WTC11 (cell line): ENCODE measurements at regions not wholly inside any gene's neighbourhood (a gene's known extent, or its start where the extent isn't known, plus 50 kb on each side); places are given as distances from the start of the nearest gene placed in this dataset.

Source experiments
- ATAC-seq: fragments of 200-7000 bp; cut with Tn5 transposase; 2 replicates; pipeline ENCODE4 v1.10.0; 2021; ENCODE audit warnings: mild to moderate bottlenecking, moderate library complexity
- CTCF ChIA-PET: fragments of 300-600 bp; sonication (Branson Sonifier 250); formaldehyde crosslinking; loops from one replicate; lab custom pipeline; 2021; ENCODE audit warnings: antibody characterized with exemption; lab: Charles Lee
- POLR2A ChIA-PET: fragments of 350-600 bp; sonication (Branson Sonifier 250); formaldehyde crosslinking; loops from one replicate; lab custom pipeline; 2021; ENCODE audit warnings: antibody characterized with exemption; lab: Charles Lee
- DNase-seq: peaks from one replicate; pipeline ENCODE4 v3.0.0; 2021; ENCODE audit warnings: low spot score
- H3K27ac Mint-ChIP-seq: 2 replicates; pipeline ENCODE4 v1.8.0; 2021; ENCODE audit warnings: mixed read lengths
- H3K27me3 Mint-ChIP-seq: 2 replicates; pipeline ENCODE4 v1.8.0; 2021; ENCODE audit warnings: low read depth, mild to moderate bottlenecking, moderate library complexity, mixed read lengths
- H3K36me3 Mint-ChIP-seq: 2 replicates; pipeline ENCODE4 v1.8.0; 2021; ENCODE audit warnings: mixed read lengths
- H3K4me1 Mint-ChIP-seq: 2 replicates; pipeline ENCODE4 v1.8.0; 2022; ENCODE audit warnings: mixed read lengths
- H3K4me3 Mint-ChIP-seq: 2 replicates; pipeline ENCODE4 v1.8.0; 2021; ENCODE audit warnings: mild to moderate bottlenecking, moderate library complexity, mixed read lengths
- H3K9me3 Mint-ChIP-seq: 2 replicates; pipeline ENCODE4 v1.8.0; 2021; ENCODE audit warnings: mixed read lengths
- ATF2 ChIP-seq: sonication (generic); formaldehyde crosslinking; IDR thresholded peaks from 2 replicates; pipeline ENCODE4 v1.8.1; 2022; ENCODE audit warnings: low read depth, missing genetic modification reagents, borderline replicate concordance
- ETV6 ChIP-seq: sonication (generic); formaldehyde crosslinking; IDR thresholded peaks from 2 replicates; pipeline ENCODE4 v1.8.1; 2022; ENCODE audit warnings: mild to moderate bottlenecking, missing genetic modification reagents
- FOXJ3 ChIP-seq: sonication (generic); formaldehyde crosslinking; IDR thresholded peaks from 2 replicates; pipeline ENCODE4 v1.9.0; 2021; ENCODE audit warnings: missing genetic modification reagents, mild to moderate bottlenecking, borderline replicate concordance
- FOXK1 ChIP-seq: sonication (generic); formaldehyde crosslinking; IDR thresholded peaks from 2 replicates; pipeline ENCODE4 v1.8.0; 2022; ENCODE audit warnings: mild to moderate bottlenecking, moderate library complexity, missing genetic modification reagents
- FOXP1 ChIP-seq: sonication (generic); formaldehyde crosslinking; IDR thresholded peaks from 2 replicates; pipeline ENCODE4 v1.8.0; 2022; ENCODE audit warnings: missing genetic modification reagents, mild to moderate bottlenecking, moderate library complexity, borderline replicate concordance
- MYBL2 ChIP-seq: sonication (generic); formaldehyde crosslinking; IDR thresholded peaks from 2 replicates; pipeline ENCODE4 v1.8.1; 2023; ENCODE audit warnings: mild to moderate bottlenecking, moderate library complexity, missing genetic modification reagents
- NFE2L1 ChIP-seq: sonication (generic); formaldehyde crosslinking; IDR thresholded peaks from 2 replicates; pipeline ENCODE4 v1.8.1; 2023; ENCODE audit warnings: missing genetic modification reagents
- NR2C2 ChIP-seq: sonication (generic); formaldehyde crosslinking; IDR thresholded peaks from 2 replicates; pipeline ENCODE4 v1.8.0; 2022; ENCODE audit warnings: mild to moderate bottlenecking, missing genetic modification reagents
- PRRX2 ChIP-seq: fragments of 250-450 bp; sonication (Bioruptor Pico); IDR thresholded peaks from 2 replicates; pipeline ENCODE4 v1.8.0; 2021; ENCODE audit warnings: mild to moderate bottlenecking
- SMAD3 ChIP-seq: sonication (generic); formaldehyde crosslinking; IDR thresholded peaks from 2 replicates; pipeline ENCODE4 v1.8.0; 2022; ENCODE audit warnings: missing genetic modification reagents, mild to moderate bottlenecking, borderline replicate concordance
- TCF7 ChIP-seq: sonication (generic); formaldehyde crosslinking; IDR thresholded peaks from 2 replicates; pipeline ENCODE4 v1.8.0; 2022; ENCODE audit warnings: mild to moderate bottlenecking, low read depth, missing genetic modification reagents, moderate library complexity
- TEAD1 ChIP-seq: sonication (generic); formaldehyde crosslinking; IDR thresholded peaks from 2 replicates; pipeline ENCODE4 v1.8.0; 2022; ENCODE audit warnings: mild to moderate bottlenecking, missing genetic modification reagents
- TEAD4 ChIP-seq: sonication (generic); formaldehyde crosslinking; IDR thresholded peaks from 2 replicates; pipeline ENCODE4 v1.8.0; 2022; ENCODE audit warnings: mild to moderate bottlenecking, missing genetic modification reagents
- TP53 ChIP-seq: sonication (generic); formaldehyde crosslinking; IDR thresholded peaks from 2 replicates; pipeline ENCODE4 v1.8.1; 2023; ENCODE audit warnings: mild to moderate bottlenecking, missing genetic modification reagents
- ZNF121 ChIP-seq: sonication (generic); formaldehyde crosslinking; IDR thresholded peaks from 2 replicates; pipeline ENCODE4 v1.8.0; 2023; ENCODE audit warnings: missing genetic modification reagents
- ZNF232 ChIP-seq: sonication (generic); formaldehyde crosslinking; IDR thresholded peaks from 2 replicates; pipeline ENCODE4 v1.8.0; 2022; ENCODE audit warnings: mild to moderate bottlenecking, missing genetic modification reagents
- ZNF263 ChIP-seq: sonication (generic); formaldehyde crosslinking; IDR thresholded peaks from 2 replicates; pipeline ENCODE4 v1.8.1; 2022; ENCODE audit warnings: low read depth, mild to moderate bottlenecking, moderate library complexity, missing genetic modification reagents
- ZNF317 ChIP-seq: sonication (generic); formaldehyde crosslinking; IDR thresholded peaks from 2 replicates; pipeline ENCODE4 v1.8.1; 2023; ENCODE audit warnings: low read depth, mild to moderate bottlenecking, moderate library complexity, missing genetic modification reagents, borderline replicate concordance
- TF ChIP-seq, protein P1 (sequence below): sonication (generic); formaldehyde crosslinking; IDR thresholded peaks from 2 replicates; pipeline ENCODE4 v1.8.1; 2023; ENCODE audit warnings: mild to moderate bottlenecking, missing genetic modification reagents, moderate library complexity
- TF ChIP-seq, protein P2 (sequence below): sonication (generic); formaldehyde crosslinking; IDR thresholded peaks from 2 replicates; pipeline ENCODE4 v1.8.0; 2023; ENCODE audit warnings: missing genetic modification reagents
- TF ChIP-seq, protein P3 (sequence below): sonication (generic); formaldehyde crosslinking; IDR thresholded peaks from 2 replicates; pipeline ENCODE4 v1.8.1; 2023; ENCODE audit warnings: mild to moderate bottlenecking, missing genetic modification reagents
- TF ChIP-seq, protein P4 (sequence below): sonication (generic); formaldehyde crosslinking; IDR thresholded peaks from 2 replicates; pipeline ENCODE4 v1.8.0; 2022; ENCODE audit warnings: mild to moderate bottlenecking, missing genetic modification reagents
- TF ChIP-seq, protein P5 (sequence below): sonication (generic); formaldehyde crosslinking; conservative IDR thresholded peaks from 2 replicates; pipeline ENCODE4 v1.8.1; 2022; ENCODE audit warnings: mild to moderate bottlenecking, missing genetic modification reagents
- TF ChIP-seq, protein P6 (sequence below): fragments of 250-450 bp; sonication (Bioruptor Pico); IDR thresholded peaks from 2 replicates; pipeline ENCODE4 v1.8.0; 2021; ENCODE audit warnings: mild to moderate bottlenecking

DNA sequence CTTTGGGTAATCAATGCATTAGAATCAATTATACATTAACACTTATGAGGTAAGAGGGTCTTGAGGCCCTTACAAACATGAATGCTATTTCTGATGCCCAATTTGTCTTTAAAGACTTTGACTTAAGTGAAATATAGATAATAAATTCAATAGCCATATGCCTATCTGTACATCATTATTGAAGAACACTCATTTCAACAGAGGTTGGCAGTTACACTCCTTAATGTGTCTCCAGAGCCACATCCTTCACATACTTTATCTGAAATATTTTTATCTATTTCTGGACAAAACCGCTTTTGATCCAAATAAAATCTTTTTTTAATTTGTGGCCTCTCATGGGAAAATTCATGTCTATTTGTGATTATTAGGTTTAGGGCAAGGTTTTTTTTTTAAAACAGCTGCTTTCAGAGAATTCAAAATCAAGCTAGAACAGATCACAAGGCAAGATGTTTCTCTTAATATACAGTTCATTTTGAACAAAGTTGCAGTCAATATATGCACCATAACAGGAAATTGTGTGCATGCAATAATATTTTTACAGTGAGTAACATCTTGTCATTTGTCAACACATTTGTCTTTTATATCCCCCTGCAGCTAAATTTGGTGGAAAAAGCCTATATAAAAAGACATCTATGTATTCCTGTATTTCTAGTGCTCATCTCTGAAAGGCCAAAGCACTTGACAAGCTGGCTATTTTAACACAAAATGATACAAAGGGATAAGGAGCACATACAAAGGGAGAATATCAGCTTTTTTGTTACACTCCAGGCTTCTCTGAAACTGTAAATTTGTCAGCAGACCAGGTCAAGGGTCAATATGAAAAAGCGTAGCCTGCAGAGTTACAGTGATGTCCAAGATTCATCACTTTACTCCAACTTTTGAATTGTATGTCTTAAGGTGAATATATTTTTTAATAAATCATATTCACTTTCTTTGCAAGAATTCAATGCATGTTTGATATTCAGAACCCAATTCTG, 146.2 kb upstream of the DPH6 start (continued):
- TF ChIP-seq NFE2L1 (CRISPR knock-in tag) (no peak), NR2C2 (CRISPR knock-in tag) (no peak)
- TF ChIP-seq, all 79 proteins: peak for 0

DNA sequence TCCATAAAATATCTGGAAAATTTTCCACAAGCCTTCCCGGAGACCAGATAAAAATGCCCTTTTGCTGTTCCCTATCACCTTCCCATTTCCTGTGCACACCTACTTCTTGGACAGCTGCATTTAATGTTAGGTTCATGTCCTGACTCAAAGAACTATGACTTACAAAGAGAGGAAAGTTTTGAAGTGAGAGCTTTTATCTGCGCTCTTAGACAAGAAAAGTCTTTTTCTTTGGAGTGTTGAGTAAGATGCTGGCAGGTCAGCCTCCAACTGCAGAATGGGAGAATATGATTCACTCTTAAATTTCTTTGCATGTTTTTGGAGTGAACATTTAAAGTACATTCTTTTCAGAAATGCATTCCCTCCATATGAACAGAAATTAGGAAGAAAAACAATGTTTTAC, 147.3 kb upstream of the DPH6 start:
- H3K36me3 Mint-ChIP-seq = no peaks in the 10 kb centered on the region
- H3K9me3 Mint-ChIP-seq = no peaks in the 10 kb centered on the region
- H3K4me1 Mint-ChIP-seq = peaks cover 23% of the 10 kb centered on the region

DNA sequence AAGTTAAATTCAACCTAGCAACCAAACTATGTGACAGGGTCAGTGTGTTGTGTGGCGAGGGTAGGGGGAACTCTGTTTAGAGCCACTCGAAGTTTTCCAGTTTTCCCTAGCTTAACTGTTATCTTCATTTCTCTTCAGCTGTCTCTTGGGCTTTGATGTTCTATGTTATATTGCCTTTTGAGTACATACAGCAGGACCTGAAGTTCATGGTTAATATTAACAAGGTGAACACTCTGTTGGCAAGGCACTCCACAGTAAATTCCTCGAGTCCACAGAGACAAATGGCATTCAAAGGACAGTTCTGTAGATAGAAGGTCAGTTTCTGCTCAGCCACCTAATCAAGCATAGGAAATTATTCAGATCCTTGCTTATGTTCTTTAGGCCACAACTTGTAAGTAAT, 147.9 kb upstream of the DPH6 start:
- no peak overlapping the region for H3K27ac Mint-ChIP-seq
- H3K36me3 Mint-ChIP-seq = no peaks in the 10 kb centered on the region
- ChIA-PET CTCF (no interaction called here), POLR2A (no interaction called here)
- no peak overlapping the region for H3K4me3 Mint-ChIP-seq
- TF ChIP-seq ZNF317 (CRISPR knock-in tag) (no peak), ATF2 (CRISPR knock-in tag) (no peak), MYBL2 (CRISPR knock-in tag) (no peak), TEAD1 (CRISPR knock-in tag) (no peak), FOXP1 (no peak), ZNF263 (CRISPR knock-in tag) (no peak), TEAD4 (CRISPR knock-in tag) (no peak), ZNF121 (CRISPR knock-in tag) (no peak)
- TF ChIP-seq, protein P1, sequence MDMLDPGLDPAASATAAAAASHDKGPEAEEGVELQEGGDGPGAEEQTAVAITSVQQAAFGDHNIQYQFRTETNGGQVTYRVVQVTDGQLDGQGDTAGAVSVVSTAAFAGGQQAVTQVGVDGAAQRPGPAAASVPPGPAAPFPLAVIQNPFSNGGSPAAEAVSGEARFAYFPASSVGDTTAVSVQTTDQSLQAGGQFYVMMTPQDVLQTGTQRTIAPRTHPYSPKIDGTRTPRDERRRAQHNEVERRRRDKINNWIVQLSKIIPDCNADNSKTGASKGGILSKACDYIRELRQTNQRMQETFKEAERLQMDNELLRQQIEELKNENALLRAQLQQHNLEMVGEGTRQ = no peak
- TF ChIP-seq, protein P2, sequence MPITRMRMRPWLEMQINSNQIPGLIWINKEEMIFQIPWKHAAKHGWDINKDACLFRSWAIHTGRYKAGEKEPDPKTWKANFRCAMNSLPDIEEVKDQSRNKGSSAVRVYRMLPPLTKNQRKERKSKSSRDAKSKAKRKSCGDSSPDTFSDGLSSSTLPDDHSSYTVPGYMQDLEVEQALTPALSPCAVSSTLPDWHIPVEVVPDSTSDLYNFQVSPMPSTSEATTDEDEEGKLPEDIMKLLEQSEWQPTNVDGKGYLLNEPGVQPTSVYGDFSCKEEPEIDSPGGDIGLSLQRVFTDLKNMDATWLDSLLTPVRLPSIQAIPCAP = no peak
- TF ChIP-seq, protein P3, sequence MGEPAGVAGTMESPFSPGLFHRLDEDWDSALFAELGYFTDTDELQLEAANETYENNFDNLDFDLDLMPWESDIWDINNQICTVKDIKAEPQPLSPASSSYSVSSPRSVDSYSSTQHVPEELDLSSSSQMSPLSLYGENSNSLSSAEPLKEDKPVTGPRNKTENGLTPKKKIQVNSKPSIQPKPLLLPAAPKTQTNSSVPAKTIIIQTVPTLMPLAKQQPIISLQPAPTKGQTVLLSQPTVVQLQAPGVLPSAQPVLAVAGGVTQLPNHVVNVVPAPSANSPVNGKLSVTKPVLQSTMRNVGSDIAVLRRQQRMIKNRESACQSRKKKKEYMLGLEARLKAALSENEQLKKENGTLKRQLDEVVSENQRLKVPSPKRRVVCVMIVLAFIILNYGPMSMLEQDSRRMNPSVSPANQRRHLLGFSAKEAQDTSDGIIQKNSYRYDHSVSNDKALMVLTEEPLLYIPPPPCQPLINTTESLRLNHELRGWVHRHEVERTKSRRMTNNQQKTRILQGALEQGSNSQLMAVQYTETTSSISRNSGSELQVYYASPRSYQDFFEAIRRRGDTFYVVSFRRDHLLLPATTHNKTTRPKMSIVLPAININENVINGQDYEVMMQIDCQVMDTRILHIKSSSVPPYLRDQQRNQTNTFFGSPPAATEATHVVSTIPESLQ = no peak
- H3K4me1 Mint-ChIP-seq = peaks cover 29% of the 10 kb centered on the region
- ATAC-seq (no peak), DNase-seq (no peak)
- no peaks in the 10 kb centered on the region for H3K27me3 Mint-ChIP-seq
- no peaks in the 10 kb centered on the region for H3K9me3 Mint-ChIP-seq

More for the DNA sequence above, 147.3 kb upstream of the DPH6 start:
- Mint-ChIP-seq H3K4me3 (no peak overlapping the region), H3K27ac (no peak overlapping the region), H3K27me3 (no peaks in the 10 kb centered on the region)
- ChIA-PET POLR2A (no interaction called here), CTCF (no interaction called here)
- no peak for DNase-seq
- TF ChIP-seq PRRX2 (CRISPR knock-in tag) (no peak), SMAD3 (CRISPR knock-in tag) (no peak), ETV6 (CRISPR knock-in tag) (no peak), TCF7 (CRISPR knock-in tag) (no peak), TP53 (CRISPR knock-in tag) (no peak), FOXK1 (CRISPR knock-in tag) (no peak), FOXJ3 (CRISPR knock-in tag) (no peak), ZNF232 (CRISPR knock-in tag) (no peak)
- TF ChIP-seq, protein P4, sequence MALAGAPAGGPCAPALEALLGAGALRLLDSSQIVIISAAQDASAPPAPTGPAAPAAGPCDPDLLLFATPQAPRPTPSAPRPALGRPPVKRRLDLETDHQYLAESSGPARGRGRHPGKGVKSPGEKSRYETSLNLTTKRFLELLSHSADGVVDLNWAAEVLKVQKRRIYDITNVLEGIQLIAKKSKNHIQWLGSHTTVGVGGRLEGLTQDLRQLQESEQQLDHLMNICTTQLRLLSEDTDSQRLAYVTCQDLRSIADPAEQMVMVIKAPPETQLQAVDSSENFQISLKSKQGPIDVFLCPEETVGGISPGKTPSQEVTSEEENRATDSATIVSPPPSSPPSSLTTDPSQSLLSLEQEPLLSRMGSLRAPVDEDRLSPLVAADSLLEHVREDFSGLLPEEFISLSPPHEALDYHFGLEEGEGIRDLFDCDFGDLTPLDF (CRISPR knock-in tag) = no peak
- TF ChIP-seq, protein P5, sequence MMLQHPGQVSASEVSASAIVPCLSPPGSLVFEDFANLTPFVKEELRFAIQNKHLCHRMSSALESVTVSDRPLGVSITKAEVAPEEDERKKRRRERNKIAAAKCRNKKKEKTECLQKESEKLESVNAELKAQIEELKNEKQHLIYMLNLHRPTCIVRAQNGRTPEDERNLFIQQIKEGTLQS (CRISPR knock-in tag) = no peak
- TF ChIP-seq, protein P6, sequence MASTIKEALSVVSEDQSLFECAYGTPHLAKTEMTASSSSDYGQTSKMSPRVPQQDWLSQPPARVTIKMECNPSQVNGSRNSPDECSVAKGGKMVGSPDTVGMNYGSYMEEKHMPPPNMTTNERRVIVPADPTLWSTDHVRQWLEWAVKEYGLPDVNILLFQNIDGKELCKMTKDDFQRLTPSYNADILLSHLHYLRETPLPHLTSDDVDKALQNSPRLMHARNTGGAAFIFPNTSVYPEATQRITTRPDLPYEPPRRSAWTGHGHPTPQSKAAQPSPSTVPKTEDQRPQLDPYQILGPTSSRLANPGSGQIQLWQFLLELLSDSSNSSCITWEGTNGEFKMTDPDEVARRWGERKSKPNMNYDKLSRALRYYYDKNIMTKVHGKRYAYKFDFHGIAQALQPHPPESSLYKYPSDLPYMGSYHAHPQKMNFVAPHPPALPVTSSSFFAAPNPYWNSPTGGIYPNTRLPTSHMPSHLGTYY (CRISPR knock-in tag) = no peak
- TF ChIP-seq, all 79 proteins: peak for 0
- ATAC-seq = no peak
